ENCODE measurements at regions not wholly inside any gene's neighbourhood (a gene's known extent, or its start where the extent isn't known, plus 50 kb on each side); places are given as distances from the start of the nearest gene placed in this dataset.
"Not testable (repeated sequence)": the region's sequence is repeated elsewhere in the genome, so short reads cannot be mapped to it uniquely, and the experiment has no call there.

DNA sequence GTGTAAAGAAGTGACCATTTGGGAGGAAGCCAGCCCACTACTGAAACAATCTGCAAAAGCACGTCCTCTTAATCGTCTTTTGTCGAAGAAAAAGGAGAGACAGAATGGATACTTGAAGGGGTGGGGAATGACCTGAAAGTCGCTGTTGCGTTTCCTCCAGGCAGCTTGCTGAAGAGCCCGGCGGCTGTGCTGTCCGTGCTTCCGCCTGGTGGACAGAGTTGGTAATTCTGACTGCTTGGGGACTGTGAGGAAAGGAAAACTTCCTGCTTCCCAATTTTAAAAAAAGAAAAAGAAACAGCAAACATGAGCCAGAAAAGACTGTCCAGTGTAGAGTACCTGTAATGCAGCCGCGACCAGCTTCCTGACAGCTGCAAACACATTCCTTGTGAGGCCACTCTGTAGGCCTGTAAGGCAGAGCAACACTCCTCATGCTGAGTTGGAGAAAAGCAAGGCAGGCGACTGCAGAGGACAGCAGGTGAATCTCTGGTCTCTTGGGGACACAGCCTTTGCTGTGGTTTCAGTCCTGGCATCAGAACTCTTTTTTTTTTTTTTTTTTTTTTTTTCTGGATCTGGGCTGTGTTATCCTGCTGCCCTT lies 251.1 kb upstream of the TBX18 start:
- DNase-seq (ENCODE audit: low spot score), result peak; percentile 57

DNA sequence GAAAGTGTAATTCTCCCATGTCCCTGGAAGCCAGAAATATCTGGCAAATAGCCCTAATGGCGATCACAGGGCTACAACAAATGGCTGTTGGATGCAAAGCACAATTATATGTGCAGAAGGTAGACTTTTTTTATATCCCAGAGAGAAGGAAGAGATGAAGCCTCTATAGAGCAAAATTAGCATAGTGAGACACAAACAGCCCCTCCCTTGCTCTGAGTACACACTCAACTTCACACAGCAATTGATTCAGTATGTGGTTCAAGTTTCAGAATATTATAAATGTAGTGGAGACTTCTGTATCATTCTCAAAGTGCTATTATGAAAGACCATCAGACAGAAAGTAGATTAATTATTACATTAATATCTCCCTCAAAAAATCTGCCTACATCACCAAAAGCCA lies 246.5 kb upstream of the TBX18 start:
- DNase-seq (ENCODE audit: low spot score), result no peak

DNA sequence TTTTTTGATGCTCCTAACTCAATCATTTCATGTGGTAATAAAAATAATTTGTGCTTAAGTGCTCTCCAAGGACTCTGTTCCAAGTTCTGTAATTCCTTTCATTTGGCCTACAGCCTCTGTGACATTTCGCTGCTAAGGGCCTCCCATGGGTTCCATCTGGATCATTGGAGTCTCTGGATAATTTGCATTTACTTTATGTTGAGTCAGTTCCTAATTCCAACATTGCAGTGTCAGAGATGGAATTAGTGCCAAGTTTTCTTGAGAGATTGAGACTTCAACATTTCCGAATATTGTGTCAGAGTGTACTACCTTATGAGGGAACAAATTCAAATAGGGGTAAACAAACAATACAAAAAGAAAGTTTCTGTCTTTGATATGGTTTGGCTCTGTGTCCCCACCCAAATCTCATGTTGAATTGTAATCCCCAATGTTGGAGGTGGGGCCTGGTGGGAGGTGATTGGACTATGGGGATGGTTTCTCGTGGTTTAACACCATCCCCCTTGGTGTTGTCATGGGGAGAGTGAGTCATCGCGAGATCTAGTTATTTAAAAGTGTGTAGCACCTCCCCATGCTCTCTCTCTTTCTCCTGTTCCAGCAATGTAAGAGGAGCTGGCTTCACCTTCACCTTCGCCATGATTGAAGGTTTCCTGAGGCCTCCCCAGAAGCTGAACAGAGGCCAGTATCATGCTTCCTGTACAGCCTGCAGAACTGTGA lies 244.1 kb upstream of the TBX18 start:
- no peak for DNase-seq (ENCODE audit: low spot score)

DNA sequence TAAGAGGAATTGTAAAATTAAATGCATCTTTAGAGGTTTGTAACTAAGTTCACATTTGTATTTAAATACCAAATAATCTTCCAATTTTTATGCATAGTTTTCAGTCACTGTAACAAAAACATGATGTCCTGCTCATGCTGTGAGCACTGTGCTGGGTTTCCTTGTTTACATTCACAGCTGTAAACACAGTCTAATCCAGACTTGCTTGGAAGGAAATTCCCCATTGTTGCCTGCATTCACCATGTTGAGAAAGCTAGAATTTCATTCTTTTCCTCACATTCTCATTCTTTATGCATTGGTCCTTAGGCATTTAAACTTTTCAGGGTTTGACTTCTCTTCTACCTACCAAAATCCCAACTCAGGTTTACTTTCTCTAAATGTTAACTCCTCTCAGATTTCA lies 242.0 kb upstream of the TBX18 start:
- peak; percentile 3 for DNase-seq (ENCODE audit: low spot score)

DNA sequence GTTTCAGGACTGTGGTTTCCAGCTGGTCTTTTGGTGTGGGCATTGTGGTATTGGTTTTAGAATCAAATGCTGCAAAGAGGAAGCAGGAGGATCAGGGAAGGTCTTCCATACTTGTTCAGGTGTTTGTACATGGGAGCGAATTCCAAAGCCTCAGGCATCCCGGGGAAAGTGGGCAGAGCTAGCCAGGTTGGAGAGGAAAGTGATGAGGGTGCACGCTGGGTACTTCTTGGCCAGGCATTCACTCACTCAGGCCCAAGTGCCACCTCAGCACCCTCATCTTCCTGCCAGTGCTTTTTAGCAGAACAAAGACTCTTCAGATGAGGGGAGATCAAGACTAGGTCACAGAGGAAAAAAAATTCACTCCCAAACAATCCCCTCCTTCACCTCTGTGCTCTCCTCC lies 241.1 kb upstream of the TBX18 start:
- DNase-seq (ENCODE audit: low spot score), result no peak

DNA sequence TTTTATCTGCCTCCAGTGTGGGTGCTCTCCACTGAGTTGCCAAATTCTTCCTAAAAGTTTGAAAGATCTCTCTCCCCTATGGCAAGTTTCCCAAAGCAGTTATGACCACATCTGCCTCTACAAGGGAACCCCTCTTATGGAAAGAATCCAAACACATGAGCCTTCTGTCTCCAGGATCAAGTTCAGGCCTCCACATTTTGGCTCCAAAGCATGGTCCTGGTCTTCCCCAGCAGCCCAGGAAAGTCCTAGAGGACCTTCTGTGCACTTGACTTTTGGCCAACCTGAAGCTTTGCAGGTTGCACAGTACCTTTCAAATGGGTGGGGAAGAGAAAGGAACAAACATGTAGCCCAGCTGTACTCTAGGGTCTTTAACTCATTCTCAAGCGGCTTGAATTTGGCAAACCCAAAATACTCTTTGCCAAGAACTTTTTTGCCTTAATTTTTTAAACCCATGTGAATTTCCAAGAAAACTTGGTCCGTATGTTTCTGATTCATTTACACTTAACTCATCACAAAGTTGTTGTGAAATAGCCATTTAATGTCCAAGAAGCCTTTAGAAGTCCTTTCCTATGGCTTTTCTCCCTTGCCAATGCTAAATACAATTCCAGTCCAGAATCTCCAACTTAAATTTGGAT lies 240.1 kb upstream of the TBX18 start:
- no peak for DNase-seq (ENCODE audit: low spot score)

DNA sequence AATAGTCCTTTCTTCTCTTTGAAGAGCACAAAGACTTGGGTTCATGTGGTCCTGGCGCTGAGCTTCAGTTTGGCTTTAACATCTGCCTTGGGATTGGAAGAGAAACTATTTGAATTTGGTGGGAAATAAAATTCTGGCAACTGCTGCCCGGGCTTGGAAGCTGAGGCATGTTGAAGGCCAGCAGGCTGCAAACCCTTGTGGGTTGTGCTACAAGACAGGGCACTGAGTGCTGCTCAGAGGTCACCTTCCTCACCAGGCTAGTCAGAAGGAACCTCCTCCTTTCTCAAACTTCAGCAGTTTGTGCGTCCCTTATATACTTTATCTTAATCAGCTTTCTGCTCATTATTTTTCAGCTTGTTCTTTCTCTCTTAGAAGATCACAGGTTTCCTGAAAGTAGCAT lies 238.4 kb upstream of the TBX18 start:
- no peak for DNase-seq (ENCODE audit: low spot score)

DNA sequence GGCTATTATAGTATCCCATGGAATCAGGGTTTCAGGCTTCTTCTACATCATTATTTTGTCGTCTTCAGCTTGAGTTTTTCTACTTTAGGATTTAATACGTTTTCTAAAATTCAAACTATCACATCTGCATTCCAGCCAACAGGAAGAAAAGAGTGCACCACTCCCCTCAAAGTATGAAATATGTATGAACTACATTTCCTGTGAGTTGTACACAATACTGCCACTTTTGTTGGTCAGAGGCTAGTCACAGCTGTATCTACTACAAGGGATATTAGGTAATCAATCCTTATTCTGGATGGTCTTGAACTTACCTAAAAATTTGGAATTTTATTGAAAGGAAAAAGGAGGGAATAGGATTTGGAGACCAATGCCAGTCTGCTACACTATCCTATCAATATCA lies 235.6 kb upstream of the TBX18 start:
- no peak for DNase-seq (ENCODE audit: low spot score)

DNA sequence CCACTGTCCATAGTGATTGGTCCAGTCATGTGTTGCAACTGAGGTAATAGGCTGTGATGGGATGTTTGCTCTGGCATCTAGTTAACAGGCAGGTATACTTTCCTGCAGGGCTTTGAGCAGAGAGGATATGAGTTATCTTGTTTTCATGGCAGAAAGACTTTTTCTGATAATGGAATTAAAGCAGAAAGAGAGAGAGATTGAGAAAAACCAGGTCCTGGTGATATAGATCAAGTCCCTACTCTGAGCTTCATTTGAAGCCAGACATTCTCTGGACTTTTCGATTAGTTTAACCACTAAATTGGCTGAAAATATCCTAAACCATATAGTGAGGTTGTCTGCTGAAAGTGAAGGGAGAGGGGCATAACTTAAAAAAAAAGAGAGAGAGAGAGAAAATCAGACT lies 233.8 kb upstream of the TBX18 start:
- no peak for DNase-seq (ENCODE audit: low spot score)

DNA sequence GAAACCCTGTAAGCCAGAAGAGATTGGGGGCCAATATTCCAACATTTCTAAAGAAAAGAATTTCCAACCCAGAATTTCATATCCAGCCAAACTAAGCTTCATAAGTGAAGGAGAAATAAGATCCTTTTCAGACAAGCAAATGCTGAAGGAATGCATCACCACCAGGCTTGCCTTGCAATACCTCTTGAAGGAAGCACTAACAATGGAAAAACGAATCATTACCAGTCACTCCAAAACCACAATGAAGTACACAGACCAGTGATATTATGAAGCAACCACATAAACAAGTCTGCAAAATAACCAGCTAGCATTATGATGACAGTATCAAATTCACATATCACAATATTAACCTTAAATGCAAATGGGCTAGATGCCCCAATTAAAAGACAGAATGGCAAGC lies 224.4 kb upstream of the TBX18 start:
- not testable (repeated sequence) for DNase-seq (ENCODE audit: low spot score)

DNA sequence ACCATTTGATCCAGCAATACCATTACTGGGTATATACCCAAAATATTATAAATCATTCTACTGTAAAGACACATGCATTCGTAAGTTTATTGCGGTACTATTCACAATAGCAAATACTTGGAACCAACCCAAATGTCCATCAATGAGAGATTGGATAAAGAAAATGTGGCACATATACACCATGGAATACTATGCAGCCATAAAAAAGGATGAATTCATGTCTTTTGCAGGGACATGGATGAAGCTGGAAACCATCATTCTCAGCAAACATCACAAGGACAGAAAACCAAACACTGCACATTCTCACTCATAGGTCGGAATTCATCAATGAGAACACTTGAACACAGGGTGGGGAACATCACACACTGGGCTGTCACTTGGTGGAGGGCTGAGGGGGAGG lies 221.1 kb upstream of the TBX18 start:
- not testable (repeated sequence) for DNase-seq (ENCODE audit: low spot score)

DNA sequence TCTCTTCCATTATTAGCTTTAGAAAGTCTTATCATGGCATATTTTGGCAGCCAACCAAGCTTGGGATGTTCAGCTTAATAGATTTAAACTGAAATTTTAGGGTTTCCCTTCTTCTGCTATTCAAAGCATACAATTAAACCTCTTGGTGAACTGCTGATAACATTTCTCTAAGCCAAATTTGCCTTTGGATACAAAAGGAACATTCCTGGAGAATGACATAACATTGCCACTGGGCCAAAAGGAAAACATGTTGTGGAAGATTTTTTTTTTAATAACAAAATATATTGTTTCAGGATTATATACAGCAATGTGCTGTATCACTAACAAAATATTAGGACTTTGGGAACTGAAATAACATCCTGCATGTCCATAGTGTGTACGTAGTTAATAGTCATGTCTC lies 215.1 kb upstream of the TBX18 start:
- DNase-seq (ENCODE audit: low spot score), result no peak

DNA sequence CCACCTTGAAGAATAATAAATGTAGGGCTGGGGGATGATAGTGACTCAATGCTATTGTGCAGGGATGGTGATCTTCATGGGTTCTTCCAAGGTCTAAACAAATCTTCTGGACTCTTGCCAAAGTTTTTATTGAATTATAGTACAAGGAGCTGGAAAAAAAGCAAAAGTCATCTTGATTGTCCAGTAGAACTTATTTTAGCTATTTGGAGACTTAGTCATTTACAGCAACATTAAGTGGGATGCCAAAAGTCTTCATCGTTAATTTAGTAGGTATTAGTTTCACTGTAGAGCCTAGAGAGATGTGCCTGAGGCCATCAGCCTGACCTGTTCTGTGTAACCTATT lies 212.9 kb upstream of the TBX18 start:
- DNase-seq (ENCODE audit: low spot score), result no peak

DNA sequence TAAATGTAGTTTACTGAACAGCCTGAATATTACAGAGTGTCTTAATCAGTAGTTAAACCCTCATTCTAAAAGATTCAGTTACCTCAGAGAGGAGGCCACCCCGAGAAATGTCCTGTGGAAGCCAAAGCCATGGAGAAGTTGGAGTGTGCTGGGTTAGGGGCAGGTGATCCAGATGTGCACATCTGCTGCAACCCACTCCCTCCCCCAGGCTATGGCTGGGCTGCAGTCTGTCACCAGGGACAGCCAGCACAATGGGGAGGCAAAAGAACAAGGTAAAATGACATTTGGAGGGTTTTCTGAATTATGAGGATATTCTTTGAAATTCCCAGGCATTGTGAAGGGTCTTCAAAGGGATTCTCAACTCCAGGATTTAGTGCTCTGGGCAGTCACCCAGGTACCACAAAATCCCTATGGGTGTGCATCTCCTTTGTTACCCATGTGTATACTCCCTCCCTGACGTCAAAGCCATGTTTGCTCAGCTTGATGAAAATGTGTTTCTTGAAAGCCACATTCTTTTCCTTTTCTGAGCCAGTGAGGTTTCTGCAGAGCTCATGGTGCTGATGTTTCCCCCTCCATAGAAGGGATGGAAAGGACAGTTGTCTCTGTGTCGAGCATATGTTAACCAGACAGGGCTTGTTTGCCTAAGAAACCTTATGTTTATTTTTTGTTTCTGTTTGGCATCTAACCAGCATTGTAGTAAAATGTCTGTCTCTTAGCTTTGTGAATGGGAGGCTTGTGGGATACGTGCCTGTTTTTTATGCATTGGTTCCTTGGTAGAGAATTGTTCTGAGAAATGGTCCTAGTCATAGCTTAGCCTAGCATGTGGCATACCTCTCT lies 212.3 kb upstream of the TBX18 start:
- peak; percentile 5 for DNase-seq (ENCODE audit: low spot score)

DNA sequence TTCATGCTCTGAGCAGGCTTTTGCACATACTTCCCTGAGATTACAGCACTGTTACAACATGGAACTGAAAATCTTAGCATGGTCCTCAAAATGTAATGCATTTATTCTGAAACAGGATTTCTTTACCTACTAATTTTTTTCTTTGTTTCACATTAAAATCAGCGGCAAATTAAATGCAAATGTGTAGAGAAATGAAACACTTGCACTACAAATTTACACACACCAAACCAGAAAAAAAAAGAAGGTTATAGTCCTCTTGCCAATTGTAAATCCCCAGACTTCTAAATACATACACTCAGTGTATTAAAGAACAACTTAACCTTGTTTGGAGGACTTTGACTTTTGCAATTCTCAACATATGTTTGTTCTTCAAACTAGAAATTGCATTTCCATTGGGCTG lies 210.9 kb upstream of the TBX18 start:
- DNase-seq (ENCODE audit: low spot score), result no peak

DNA sequence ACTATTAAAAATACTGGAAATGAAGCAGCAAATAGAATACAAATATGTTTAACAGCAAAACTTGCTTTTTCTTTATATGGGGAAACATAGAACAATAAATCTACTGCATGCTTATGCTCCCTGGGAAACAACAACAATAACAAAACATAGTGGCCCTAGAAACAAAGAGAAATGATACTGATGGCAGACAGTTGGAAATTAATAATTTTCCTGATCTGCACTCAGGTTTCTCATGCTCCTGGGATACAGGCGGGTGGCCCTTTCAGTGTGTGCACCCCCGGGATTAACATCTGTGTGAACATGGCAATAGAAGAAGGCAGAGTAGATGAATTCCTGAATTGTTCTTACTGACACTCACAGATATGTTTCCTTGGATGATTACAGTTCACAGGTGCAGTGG lies 209.2 kb upstream of the TBX18 start:
- no peak for DNase-seq (ENCODE audit: low spot score)

DNA sequence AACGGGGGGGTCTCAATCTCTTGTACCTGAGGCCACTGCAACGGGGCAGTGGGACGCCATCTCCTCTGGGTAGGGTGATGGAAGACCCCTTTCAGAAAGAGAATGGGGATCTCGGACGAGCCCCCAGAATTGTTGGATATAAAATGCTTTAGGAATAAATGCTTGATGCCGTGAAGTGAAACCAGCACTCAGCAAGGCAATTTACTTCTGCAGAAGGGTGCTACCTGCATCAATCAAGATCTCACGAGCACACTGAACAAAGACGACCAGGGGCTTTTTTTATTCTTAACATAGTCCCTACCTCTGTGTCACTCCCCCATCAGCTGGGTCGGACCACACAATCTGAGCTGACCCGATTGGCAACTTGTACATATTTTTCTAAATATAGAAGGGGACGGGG lies 203.6 kb upstream of the TBX18 start:
- no peak for DNase-seq (ENCODE audit: low spot score)

DNA sequence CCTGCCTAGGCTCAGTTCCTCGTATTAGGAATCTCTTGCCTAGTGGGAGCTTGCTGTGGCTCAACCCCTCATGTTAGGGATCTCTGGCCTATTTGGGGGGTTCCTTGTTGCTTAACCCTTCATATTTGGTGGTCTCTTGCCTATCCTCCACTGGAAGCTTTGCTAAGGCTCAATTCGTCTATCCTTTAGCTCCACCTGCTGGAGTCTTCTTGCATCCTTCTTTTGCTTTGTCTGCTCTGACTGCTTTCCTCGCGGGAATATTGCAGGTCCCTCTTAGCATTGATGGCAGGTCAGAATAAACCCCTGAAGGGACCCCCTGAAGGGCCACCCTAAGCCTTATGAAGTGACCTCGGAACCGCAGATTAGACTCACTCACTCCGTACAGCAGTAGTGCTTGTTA lies 203.0 kb upstream of the TBX18 start:
- DNase-seq (ENCODE audit: low spot score), result peak; percentile 19

DNA sequence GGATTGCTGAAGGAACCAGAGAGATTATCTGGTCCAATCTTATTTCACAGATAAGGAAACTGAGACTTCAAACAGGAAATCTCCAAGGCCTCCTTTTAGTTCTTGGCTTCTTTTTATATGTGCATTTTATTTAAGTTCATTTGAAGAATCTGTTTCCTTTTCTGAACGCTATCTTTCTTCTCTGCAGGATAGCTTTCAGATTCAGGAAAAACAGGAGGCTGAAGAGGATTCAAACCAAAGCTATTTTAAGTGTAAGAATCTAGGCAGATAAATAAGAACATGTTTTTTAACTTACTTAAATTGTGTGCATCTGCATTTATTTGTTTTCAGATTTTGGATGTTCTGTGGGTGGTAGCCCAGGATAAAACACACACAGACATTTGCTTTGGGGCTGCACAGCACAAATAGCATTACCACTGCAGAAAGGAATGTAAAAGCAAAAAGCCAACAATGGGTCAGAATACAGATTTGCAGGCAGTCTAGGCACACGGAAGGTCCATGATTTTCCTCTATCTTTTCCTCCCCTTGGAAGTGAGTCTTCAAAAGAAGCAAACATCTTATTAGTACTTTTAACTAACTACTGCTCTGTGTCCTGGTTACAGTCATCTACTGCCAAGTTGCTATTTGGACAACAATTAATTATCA lies 188.8 kb upstream of the TBX18 start:
- DNase-seq (ENCODE audit: low spot score), result no peak

DNA sequence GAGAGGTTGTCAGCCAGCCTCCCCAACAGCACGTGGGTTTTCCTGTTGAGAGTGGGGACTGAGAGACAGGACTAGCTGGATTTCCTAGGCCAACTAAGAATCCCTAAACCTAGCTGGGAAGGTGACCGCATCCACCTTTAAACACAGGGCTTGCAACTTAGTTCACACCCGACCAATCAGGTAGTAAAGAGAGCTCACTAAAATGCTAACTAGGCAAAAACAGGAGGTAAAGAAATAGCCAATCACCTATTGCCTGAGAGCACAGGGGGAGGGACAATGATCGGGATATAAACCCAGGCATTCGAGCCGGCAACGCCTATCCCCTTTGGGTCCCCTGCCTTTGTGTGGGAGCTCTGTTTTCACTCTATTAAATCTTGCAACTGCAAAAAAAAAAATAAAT lies 180.5 kb upstream of the TBX18 start:
- not testable (repeated sequence) for DNase-seq (ENCODE audit: low spot score)

DNA sequence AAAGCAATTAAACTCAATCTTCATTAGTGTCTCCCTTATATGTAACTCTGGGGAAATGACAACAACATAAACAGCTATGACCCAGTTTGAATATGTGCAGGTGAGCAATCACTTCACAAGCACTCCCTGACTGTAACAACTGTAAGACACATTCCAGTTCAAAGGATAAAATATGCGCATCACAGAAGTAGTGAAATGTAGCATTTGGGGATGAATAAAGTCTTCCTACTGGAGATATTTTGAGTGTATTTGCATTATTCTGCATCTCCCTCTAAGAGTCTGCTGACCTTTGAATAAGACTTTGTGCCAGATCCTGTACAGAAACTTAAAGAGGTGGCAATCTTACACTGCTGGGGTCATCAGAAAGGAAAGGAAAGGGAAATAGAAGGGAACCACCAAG lies 179.5 kb upstream of the TBX18 start:
- no peak for DNase-seq (ENCODE audit: low spot score)

DNA sequence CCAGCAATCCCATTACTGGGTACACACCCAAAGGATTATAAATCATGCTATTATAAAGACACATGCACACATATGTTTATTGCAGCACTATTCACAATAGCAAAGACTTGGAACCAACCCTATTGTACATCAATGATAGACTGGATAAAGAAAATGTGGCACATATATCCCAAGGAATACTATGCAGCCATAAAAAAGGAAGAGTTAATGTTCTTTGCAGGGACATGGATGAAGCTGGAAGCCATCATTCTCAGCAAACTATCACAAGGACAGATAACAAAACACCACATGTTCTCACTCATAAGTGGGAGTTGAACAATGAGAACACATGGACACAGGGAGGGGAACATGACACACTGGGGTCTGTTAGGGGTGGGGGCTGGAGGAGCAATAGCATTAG lies 177.2 kb upstream of the TBX18 start:
- not testable (repeated sequence) for DNase-seq (ENCODE audit: low spot score)
